NCI-H345 treated with DMSO at 0.1 percent for 48 hours (cell line): ENCODE measurements at regions not wholly inside any gene's neighbourhood (a gene's known extent, or its start where the extent isn't known, plus 50 kb on each side); places are given as distances from the start of the nearest gene placed in this dataset.
A peak's percentile ranks its signal among the peaks of the same experiment; 100 is the strongest.
"Not testable (repeated sequence)": the region's sequence is repeated elsewhere in the genome, so short reads cannot be mapped to it uniquely, and the experiment has no call there.

Experiments
- DNase-seq: peaks from one replicate; lab custom pipeline; 2025; ENCODE audit not compliant: unreplicated experiment; lab: John Stamatoyannopoulos, UW

DNA sequence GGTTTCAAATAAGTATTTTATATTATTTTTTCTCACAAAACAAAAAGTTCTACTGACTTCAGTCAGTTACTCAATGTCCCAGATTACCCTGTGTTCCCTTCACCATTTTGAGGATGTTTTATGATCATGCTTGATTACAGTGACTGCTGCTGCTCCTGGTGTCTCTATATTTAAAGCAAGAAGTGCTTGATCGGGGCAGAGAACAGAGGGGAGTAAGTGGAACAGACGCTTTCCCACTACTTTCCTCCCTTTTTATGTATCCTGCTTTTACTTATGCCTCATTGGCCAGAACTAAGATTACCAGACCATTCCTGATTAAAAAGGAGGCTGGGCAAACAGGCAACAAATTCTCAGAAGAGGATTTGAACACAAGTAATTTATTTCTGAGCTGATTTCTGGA lies 612.1 kb downstream of the VGLL3 start:
- DNase-seq: no peak

GRCh38 chr3:86335566-86335965 lies 655.4 kb downstream of the VGLL3 start:
- DNase-seq: not testable (repeated sequence)

GRCh38 chr3:86333636-86334035 lies 657.3 kb downstream of the VGLL3 start:
- no peak for DNase-seq

- DNase-seq: no peak
These were observed 687.0 kb downstream of the VGLL3 start for GRCh38 chr3:86303935-86304334.

DNA sequence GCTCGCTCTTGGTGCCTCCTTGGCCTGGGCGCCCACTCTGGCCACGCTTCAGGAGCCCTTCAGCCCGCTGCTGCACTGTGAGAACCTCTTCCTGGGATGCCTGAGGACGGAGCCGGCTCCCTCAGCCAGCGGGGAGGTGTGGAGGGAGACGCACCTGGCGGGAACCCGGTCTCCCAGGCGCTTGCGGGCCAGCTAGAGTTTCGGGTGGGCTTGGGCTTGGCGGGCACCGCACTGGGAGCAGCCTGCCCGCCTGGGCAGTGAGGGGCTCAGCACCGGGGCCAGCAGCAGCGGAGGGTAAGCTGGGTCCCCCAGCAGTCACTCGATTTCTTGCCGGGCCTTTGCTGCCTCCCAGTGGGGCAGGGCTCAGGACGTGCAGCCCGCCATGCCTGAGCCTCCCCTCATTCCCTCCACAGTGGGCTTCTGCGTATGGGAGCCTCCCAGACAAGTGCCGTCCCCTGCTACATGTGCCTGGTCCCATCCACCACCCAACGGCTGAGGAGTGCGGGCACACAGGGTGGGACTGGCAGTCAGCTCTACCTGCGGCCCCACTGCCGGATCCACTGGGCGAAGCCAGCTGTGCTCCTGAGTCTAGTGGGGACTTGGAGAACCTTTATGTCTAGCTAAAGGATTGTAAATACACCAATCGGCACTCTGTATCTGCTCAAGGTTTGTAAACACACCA lies 708.7 kb downstream of the VGLL3 start:
- DNase-seq: no peak

DNA sequence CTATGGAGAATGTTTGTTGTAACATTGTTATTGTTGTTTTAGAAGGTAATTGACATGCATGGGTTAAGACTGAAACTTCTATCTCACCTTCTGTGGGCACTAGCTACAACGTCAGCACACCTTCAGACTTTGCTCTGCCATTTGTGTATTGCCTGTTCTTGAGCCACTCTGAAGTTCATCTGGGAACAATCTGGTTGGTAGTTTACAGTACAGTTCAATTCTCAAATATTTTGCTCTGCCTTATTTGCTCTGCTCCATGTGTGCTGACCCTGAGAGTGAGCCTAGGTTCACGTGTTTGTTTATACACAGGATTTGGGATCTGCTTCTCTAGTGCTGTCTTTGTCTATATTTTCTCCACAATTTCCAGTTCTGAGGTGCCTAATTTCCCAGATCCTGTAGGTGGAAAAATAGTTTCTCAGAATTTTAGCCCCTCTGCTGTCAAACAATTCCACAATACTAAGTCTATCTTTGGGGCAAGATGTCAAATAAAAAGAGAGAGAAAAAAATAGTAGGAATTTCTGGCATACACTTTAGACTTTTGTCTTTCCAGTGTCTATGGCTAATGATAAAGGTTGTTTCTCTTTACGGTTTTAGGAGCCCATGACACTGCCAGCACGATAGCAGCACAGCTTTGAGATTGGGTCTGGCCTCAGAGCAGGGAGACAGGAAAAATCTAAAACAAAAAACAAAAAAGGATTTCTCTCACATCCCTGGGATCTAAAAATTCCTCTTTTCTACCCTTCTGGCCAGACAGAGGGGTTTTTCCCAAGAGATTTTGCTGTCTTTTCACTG lies 721.4 kb downstream of the VGLL3 start:
- DNase-seq: no peak

DNA sequence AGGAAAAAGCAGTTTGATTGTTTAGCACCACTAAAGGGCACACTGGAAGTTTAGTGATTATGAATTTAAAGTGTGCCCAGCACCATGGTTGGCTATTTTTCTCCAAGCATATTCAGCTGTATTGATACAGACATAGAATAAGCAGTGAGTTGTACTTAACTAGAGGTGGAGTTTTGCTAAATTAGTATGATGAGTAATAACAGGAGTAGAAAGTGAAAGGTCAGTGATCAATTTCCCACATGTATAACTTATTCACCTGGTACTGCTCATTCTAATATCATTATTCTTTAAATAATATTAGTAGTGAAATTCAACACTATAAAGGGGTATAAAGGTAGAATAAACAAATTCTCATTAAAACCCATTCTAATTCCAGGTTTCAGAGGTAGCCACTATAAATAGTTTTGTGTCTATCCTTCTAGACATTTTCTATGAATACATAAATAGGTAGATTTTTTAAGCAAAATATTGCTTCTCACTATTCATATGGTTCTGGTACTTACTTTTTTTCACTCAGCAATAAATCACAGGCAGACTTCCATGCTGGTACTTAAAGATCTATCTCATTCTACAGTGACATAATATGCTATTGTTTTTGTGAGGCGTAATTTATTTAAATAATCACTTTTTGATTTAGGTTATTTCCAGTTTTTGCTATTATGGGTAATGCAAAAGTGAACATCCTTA lies 732.9 kb downstream of the VGLL3 start:
- no peak for DNase-seq

GRCh38 chr3:86254480-86254879 lies 736.5 kb downstream of the VGLL3 start:
- DNase-seq: no peak

DNA sequence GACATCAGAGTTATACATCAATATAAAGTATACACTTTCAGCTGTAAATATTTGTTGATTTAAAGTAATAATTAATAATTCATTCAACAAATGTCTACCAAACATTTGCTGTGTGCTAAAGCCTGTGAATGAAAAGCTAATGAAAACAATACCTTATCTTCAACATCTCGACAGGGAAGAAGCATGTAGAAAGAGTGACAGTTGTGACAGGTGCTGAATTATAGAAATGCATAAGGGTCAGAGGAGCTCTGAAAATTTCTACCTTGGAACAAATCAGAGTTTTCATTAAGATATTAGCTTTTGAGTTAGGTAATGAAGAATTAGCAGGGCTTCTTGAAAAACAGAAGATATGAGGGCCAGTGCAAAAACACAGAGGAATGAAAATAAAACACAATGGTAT lies 739.2 kb downstream of the VGLL3 start:
- no peak for DNase-seq

DNA sequence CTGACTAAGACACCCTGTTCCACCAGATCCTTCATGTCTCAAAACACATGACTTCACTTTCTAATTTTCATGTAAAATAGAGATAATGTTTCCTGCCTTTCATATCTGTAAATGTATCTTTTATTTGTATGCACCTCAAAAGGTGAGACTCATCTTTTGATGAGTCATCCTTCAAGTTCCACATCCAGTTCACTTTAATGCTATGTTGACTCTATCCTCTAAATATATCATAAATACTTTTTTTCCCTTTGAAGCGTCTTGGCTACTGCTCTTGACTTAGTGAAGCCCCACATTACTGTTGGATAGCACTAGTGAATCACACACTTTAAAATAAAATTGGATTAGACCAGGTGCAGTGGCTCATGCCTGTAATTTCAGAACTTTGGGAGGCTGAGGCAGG lies 741.1 kb downstream of the VGLL3 start:
- no peak for DNase-seq

DNA sequence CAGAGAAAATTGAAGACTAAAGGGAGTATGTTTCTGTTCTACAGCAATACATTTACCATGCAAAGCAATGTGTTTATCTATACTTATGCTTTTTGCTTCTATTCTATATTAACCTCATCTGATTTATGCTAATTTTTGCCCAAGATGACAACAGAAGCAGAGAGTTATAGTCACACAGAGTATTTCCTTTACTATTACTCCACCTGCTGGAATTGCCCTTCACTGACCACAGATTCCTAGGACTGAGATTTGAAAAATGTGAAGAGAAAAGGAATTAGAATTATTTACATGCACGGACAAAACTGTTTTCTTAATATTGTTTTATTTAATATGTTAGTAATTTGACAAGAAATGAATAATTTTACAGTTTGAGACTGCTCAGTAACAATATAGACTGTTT lies 745.6 kb downstream of the VGLL3 start:
- no peak for DNase-seq

DNA sequence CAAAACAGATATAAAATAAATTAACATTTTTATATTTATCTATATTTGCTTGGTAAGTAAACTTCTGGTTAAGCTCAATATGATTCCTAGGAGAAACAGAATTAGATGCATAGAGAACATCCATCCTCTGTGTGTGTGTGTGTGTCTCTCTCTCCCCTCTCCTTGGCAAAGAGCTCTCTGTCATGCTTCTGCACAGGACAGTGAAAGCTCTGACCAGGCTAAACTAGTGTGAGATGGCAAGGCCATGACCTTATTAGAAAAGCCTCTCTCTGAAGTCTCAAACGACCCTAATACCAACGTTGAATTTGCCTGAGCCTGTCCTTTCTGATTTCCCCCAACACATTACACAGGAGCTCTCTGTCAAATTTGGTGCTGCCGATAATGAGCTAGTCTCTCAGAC lies 746.0 kb downstream of the VGLL3 start:
- no peak for DNase-seq

DNA sequence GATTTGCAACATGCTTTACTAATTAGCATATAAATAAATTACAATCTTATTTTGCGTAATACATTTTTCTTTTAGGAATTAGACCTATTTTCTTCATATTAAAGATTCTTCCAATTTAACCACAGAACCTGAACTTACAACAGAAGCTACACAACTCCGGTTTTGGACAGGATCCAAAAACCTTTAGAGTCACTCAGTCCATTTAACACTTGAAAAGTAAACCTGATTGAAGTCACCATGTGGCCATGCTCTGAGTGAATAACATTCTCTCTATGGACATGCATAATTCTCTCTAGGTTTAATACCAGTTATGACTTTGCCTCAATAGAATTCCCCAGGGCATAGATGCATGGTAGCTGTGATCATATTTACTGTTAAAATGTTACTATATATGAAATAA lies 751.0 kb downstream of the VGLL3 start:
- peak; percentile 6 for DNase-seq

GRCh38 chr3:86234506-86235254 lies 756.3 kb downstream of the VGLL3 start:
- DNase-seq: no peak

DNA sequence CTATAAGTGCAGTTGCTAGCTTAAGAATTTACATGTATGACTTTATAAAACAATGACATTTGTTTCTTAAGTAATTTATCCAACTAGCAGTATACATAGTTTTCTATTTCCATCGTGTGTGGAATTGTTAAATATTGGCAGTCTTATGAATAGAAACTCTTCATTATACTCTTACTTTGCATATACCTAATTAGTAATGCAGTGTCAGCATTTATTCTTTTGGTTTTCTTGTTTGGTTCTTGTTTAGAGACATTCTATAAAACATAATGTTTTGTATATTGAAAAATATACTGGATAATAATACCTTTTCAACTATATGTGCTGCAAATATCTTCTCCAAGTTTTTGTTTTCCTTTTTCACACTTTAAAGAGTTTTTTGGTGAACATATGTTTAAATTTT lies 760.2 kb downstream of the VGLL3 start:
- DNase-seq: no peak

DNA sequence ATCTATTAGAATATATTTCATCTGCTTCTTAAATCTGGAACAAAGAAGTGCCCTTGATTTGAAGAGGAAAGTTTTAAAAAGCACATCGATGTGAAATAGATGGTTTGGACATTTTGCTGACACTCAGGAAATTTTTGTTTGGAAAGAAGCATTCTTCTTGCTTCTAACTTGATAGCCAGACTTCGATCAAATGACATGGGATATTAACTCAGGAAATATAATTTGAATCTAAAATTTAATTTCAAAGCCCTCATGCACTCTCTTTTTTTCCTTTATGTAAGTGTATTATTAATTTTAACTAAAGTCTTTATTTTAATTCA lies 761.2 kb downstream of the VGLL3 start:
- no peak for DNase-seq

DNA sequence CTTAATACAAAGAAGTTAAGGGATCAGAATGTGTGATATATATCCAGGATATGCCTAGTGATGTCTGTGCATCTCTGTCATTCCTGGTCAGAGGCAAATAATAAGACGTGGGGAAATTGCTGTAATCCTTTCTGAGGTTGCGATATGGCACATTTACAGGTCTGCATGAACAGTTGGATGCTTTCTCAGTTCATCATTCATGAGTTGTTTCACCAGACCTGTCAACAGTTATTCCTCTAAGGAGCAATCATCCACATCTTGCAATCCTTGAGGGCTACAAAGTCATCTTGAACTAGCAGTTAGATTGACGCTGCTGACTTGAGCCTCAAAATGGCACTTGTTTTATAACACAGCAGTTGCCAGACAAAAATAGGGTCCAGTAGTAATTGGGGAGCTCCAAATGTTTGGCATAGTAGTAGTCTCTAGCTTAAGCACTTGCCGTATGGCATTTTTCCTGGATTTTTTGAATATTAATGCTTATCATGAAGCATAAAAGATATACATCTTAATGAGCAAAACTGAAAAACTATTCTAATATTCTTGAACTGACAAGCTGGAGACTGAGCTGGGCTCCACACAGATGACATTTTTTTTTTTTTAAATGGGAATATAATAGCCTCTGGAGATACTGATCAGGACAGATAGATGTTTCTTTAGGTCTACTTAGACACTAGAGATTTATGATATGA lies 761.7 kb downstream of the VGLL3 start:
- no peak for DNase-seq

GRCh38 chr3:86228101-86228500 lies 762.8 kb downstream of the VGLL3 start:
- no peak for DNase-seq

- DNase-seq: no peak
These were observed 765.5 kb downstream of the VGLL3 start for GRCh38 chr3:86225461-86225860.

DNA sequence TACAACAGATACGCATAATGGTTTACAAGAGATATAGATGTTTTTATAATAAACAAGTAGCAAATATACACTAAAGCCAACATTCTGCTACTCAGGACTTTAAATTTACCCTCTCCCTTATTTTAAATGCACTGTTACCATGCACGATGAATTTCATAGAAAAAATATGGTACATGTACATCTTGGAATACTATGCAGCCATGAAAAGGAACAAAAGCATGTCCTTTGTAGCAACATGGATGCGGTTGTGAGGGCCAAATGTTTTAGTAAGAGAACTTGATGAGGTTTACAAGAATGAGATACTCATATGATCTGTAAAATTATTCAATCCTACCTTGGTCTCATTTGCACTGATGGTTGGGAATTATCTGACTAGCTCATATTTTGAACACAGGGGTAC lies 769.3 kb downstream of the VGLL3 start:
- DNase-seq: no peak

DNA sequence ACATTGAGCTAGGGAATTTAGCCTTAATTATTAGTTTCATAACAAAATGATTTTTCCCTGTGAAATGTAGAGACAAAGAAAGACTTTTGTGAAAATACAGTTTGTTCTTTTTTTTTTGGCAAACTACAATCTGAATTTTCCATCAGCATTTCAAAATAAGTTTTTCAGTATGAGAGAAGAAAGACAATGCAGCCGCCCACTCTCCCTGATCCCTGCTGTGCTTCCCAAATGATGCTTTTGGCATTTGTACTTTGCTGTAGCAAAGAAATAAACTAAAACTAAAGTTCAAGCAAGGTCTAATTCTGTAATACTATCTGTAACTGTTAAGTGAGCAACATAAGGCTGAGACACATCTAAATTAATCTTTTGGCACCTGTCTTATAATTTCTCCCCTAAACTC lies 782.2 kb downstream of the VGLL3 start:
- no peak for DNase-seq
